WTC11 (cell line): ENCODE measurements at regions not wholly inside any gene's neighbourhood (a gene's known extent, or its start where the extent isn't known, plus 50 kb on each side); places are given as distances from the start of the nearest gene placed in this dataset.

ENCODE experiments used
- ESRRA ChIP-seq: sonication (generic); formaldehyde crosslinking; IDR thresholded peaks from 2 replicates; pipeline ENCODE4 v1.8.1; 2022; ENCODE audit warnings: mild to moderate bottlenecking, missing genetic modification reagents, borderline replicate concordance
- FOXK1 ChIP-seq: sonication (generic); formaldehyde crosslinking; IDR thresholded peaks from 2 replicates; pipeline ENCODE4 v1.8.0; 2022; ENCODE audit warnings: mild to moderate bottlenecking, moderate library complexity, missing genetic modification reagents
- NFYB ChIP-seq: sonication (generic); formaldehyde crosslinking; conservative IDR thresholded peaks from 2 replicates; pipeline ENCODE4 v1.8.0; 2022; ENCODE audit warnings: low read depth, missing genetic modification reagents
- OVOL2 ChIP-seq: fragments of 250-450 bp; sonication (Bioruptor Pico); IDR thresholded peaks from 2 replicates; pipeline ENCODE4 v1.9.0; 2021; ENCODE audit warnings: mild to moderate bottlenecking, borderline replicate concordance
- RORB ChIP-seq: fragments of 250-450 bp; sonication (Bioruptor Pico); IDR thresholded peaks from 2 replicates; pipeline ENCODE4 v1.9.0; 2021; ENCODE audit warnings: mild to moderate bottlenecking
- SMAD4 ChIP-seq: sonication (generic); formaldehyde crosslinking; IDR thresholded peaks from 2 replicates; pipeline ENCODE4 v1.8.0; 2022; ENCODE audit warnings: mild to moderate bottlenecking, missing genetic modification reagents
- TEAD4 ChIP-seq: sonication (generic); formaldehyde crosslinking; IDR thresholded peaks from 2 replicates; pipeline ENCODE4 v1.8.0; 2022; ENCODE audit warnings: mild to moderate bottlenecking, missing genetic modification reagents
- TF ChIP-seq, protein P1 (sequence below): sonication (generic); formaldehyde crosslinking; conservative IDR thresholded peaks from 2 replicates; pipeline ENCODE4 v1.8.1; 2022; ENCODE audit warnings: mild to moderate bottlenecking, missing genetic modification reagents
- TF ChIP-seq, protein P2 (sequence below): sonication (generic); formaldehyde crosslinking; IDR thresholded peaks from 2 replicates; pipeline ENCODE4 v1.8.0; 2022; ENCODE audit warnings: mild to moderate bottlenecking, missing genetic modification reagents
- TF ChIP-seq, protein P3 (sequence below): fragments of 200-600 bp; IDR thresholded peaks from 2 replicates; pipeline ENCODE4 v1.8.0; 2022; ENCODE audit warnings: antibody characterized with exemption
- TF ChIP-seq, protein P4 (sequence below): sonication (generic); formaldehyde crosslinking; IDR thresholded peaks from 2 replicates; pipeline ENCODE4 v1.8.1; 2023; ENCODE audit warnings: mild to moderate bottlenecking, missing genetic modification reagents, moderate library complexity
- TF ChIP-seq, protein P5 (sequence below): sonication (generic); formaldehyde crosslinking; IDR thresholded peaks from 2 replicates; pipeline ENCODE4 v1.8.1; 2023; ENCODE audit warnings: mild to moderate bottlenecking, moderate library complexity, missing genetic modification reagents
- TF ChIP-seq, protein P6 (sequence below): sonication (generic); formaldehyde crosslinking; IDR thresholded peaks from 2 replicates; pipeline ENCODE4 v1.8.0; 2022; ENCODE audit warnings: mild to moderate bottlenecking, missing genetic modification reagents
- TF ChIP-seq, protein P7 (sequence below): fragments of 250-450 bp; sonication (Bioruptor Pico); IDR thresholded peaks from 2 replicates; pipeline ENCODE4 v2.1.2; 2022; ENCODE audit warnings: mild to moderate bottlenecking, moderate library complexity

DNA sequence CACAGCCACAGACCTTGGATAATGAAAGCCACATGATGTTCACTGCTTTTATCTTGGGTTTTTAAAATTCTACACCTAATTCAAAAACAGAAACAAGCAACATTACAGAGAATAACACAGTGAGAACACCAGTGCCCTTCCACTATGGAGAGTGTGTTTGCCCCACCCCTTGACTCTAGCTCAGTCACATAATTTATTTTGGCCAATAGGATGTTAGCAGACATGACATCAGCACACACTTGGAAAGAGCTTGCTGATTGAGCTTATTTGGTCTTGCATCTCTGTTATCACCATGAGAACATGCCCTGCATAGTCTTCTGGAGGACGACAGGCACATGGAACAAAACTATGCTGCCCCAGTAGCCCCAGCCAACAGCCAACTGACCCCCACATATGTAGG, 118.1 kb downstream of the HNRNPD start:
- TF ChIP-seq, protein P1, sequence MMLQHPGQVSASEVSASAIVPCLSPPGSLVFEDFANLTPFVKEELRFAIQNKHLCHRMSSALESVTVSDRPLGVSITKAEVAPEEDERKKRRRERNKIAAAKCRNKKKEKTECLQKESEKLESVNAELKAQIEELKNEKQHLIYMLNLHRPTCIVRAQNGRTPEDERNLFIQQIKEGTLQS = no peak
- TF ChIP-seq, protein P2, sequence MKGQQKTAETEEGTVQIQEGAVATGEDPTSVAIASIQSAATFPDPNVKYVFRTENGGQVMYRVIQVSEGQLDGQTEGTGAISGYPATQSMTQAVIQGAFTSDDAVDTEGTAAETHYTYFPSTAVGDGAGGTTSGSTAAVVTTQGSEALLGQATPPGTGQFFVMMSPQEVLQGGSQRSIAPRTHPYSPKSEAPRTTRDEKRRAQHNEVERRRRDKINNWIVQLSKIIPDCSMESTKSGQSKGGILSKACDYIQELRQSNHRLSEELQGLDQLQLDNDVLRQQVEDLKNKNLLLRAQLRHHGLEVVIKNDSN (CRISPR knock-in tag) = no peak
- TF ChIP-seq, protein P3, sequence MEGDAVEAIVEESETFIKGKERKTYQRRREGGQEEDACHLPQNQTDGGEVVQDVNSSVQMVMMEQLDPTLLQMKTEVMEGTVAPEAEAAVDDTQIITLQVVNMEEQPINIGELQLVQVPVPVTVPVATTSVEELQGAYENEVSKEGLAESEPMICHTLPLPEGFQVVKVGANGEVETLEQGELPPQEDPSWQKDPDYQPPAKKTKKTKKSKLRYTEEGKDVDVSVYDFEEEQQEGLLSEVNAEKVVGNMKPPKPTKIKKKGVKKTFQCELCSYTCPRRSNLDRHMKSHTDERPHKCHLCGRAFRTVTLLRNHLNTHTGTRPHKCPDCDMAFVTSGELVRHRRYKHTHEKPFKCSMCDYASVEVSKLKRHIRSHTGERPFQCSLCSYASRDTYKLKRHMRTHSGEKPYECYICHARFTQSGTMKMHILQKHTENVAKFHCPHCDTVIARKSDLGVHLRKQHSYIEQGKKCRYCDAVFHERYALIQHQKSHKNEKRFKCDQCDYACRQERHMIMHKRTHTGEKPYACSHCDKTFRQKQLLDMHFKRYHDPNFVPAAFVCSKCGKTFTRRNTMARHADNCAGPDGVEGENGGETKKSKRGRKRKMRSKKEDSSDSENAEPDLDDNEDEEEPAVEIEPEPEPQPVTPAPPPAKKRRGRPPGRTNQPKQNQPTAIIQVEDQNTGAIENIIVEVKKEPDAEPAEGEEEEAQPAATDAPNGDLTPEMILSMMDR = no peak
- TF ChIP-seq TEAD4 (CRISPR knock-in tag) (no peak), RORB (CRISPR knock-in tag) (no peak), FOXK1 (no peak), NFYB (CRISPR knock-in tag) (no peak), ESRRA (CRISPR knock-in tag) (no peak), SMAD4 (CRISPR knock-in tag) (no peak), OVOL2 (CRISPR knock-in tag) (no peak)
- TF ChIP-seq, protein P4, sequence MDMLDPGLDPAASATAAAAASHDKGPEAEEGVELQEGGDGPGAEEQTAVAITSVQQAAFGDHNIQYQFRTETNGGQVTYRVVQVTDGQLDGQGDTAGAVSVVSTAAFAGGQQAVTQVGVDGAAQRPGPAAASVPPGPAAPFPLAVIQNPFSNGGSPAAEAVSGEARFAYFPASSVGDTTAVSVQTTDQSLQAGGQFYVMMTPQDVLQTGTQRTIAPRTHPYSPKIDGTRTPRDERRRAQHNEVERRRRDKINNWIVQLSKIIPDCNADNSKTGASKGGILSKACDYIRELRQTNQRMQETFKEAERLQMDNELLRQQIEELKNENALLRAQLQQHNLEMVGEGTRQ = no peak
- TF ChIP-seq, protein P5, sequence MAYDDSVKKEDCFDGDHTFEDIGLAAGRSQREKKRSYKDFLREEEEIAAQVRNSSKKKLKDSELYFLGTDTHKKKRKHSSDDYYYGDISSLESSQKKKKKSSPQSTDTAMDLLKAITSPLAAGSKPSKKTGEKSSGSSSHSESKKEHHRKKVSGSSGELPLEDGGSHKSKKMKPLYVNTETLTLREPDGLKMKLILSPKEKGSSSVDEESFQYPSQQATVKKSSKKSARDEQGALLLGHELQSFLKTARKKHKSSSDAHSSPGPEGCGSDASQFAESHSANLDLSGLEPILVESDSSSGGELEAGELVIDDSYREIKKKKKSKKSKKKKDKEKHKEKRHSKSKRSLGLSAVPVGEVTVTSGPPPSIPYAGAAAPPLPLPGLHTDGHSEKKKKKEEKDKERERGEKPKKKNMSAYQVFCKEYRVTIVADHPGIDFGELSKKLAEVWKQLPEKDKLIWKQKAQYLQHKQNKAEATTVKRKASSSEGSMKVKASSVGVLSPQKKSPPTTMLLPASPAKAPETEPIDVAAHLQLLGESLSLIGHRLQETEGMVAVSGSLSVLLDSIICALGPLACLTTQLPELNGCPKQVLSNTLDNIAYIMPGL = no peak
- TF ChIP-seq, protein P6, sequence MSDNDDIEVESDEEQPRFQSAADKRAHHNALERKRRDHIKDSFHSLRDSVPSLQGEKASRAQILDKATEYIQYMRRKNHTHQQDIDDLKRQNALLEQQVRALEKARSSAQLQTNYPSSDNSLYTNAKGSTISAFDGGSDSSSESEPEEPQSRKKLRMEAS (CRISPR knock-in tag) = no peak
- TF ChIP-seq, protein P7, sequence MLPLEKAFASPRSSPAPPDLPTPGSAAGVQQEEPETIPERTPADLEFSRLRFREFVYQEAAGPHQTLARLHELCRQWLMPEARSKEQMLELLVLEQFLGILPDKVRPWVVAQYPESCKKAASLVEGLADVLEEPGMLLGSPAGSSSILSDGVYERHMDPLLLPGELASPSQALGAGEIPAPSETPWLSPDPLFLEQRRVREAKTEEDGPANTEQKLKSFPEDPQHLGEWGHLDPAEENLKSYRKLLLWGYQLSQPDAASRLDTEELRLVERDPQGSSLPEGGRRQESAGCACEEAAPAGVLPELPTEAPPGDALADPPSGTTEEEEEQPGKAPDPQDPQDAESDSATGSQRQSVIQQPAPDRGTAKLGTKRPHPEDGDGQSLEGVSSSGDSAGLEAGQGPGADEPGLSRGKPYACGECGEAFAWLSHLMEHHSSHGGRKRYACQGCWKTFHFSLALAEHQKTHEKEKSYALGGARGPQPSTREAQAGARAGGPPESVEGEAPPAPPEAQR (CRISPR knock-in tag) = no peak
